PC-9 (cell line): ENCODE measurements at regions not wholly inside any gene's neighbourhood (a gene's known extent, or its start where the extent isn't known, plus 50 kb on each side); places are given as distances from the start of the nearest gene placed in this dataset.
"Not testable (repeated sequence)": the region's sequence is repeated elsewhere in the genome, so short reads cannot be mapped to it uniquely, and the experiment has no call there.

Experiments
- BruUV-seq: library from RNA; stranded (reverse); fragments of 400-500 nt; replicated peaks from 2 replicates; lab custom pipeline; 2021; lab: Mats Ljungman, UMichigan
- CTCF ChIA-PET: fragments of 300-600 bp; sonication (Branson Sonifier 250); formaldehyde crosslinking; loops from one replicate; lab custom pipeline; 2022; ENCODE audit warnings: antibody characterized with exemption; lab: Charles Lee
- POLR2A ChIA-PET: fragments of 300-600 bp; sonication (Branson Sonifier 250); formaldehyde crosslinking; loops from one replicate; lab custom pipeline; 2022; ENCODE audit warnings: antibody characterized with exemption; ENCODE audit not compliant: unreplicated experiment; lab: Charles Lee
- DNase-seq, 2 experiments: peaks; one replicate each; pipeline versions ENCODE4 v3.0.0 to v3.0.0-alpha.2; 2015 to 2022; ENCODE audit warnings: mixed read lengths in 1 of 2
- H2AFZ ChIP-seq: fragments of 200-600 bp; sonication (generic); 2 replicates; pipeline ENCODE4 v1.8.1; 2017; ENCODE audit warnings: antibody characterized with exemption
- H3F3A ChIP-seq: fragments of 200-600 bp; sonication (generic); 2 replicates; pipeline ENCODE4 v1.8.1; 2017; ENCODE audit warnings: antibody characterized with exemption, mild to moderate bottlenecking, low read depth; ENCODE audit not compliant: insufficient read depth
- H3K27ac ChIP-seq: fragments of 200-600 bp; sonication (generic); 2 replicates; pipeline ENCODE4 v1.6.1; 2016; ENCODE audit warnings: mixed run types
- H3K27me3 ChIP-seq: fragments of 200-600 bp; sonication (generic); 2 replicates; pipeline ENCODE4 v1.6.1; 2016; ENCODE audit warnings: low read depth, mixed run types; ENCODE audit not compliant: insufficient read depth
- H3K36me3 ChIP-seq: fragments of 200-600 bp; sonication (generic); 2 replicates; pipeline ENCODE4 v1.6.1; 2016; ENCODE audit warnings: low read depth, mixed run types
- H3K4me1 ChIP-seq: fragments of 200-600 bp; sonication (generic); replicated peaks from 2 replicates; pipeline ENCODE4 v1.6.1; 2016; ENCODE audit warnings: mixed run types; ENCODE audit not compliant: insufficient read depth
- H3K4me2 ChIP-seq: fragments of 200-600 bp; sonication (generic); 2 replicates; pipeline ENCODE4 v1.6.1; 2017; ENCODE audit warnings: mixed run types
- H3K4me3 ChIP-seq: fragments of 200-600 bp; sonication (generic); 2 replicates; pipeline ENCODE4 v1.6.1; 2016; ENCODE audit warnings: mixed run types
- H3K79me2 ChIP-seq: fragments of 200-600 bp; sonication (generic); 2 replicates; pipeline ENCODE4 v1.6.1; 2017; ENCODE audit warnings: low read depth, mixed run types
- H3K9me2 ChIP-seq: fragments of 200-600 bp; sonication (generic); 2 replicates; pipeline ENCODE4 v1.8.1; 2017; ENCODE audit warnings: mild to moderate bottlenecking; ENCODE audit not compliant: insufficient read depth
- H3K9me3 ChIP-seq: fragments of 200-600 bp; sonication (generic); 2 replicates; pipeline ENCODE4 v1.8.1; 2016; ENCODE audit warnings: low read depth; ENCODE audit not compliant: insufficient read depth
- H4K20me1 ChIP-seq: fragments of 200-600 bp; sonication (generic); 2 replicates; pipeline ENCODE4 v1.8.1; 2017; ENCODE audit not compliant: insufficient read depth
- EZH2 ChIP-seq: fragments of 200-600 bp; sonication (generic); IDR thresholded peaks from 2 replicates; pipeline ENCODE4 v1.8.0; 2017; ENCODE audit warnings: antibody characterized with exemption, low read depth
- intact Hi-C: fragments of 100-400 bp; cut with micrococcal nuclease; formaldehyde crosslinking; loops from one replicate; pipeline ENCODE4 v1.10.0; 2022; ENCODE audit not compliant: unreplicated experiment
- TF ChIP-seq, protein P1 (sequence below): fragments of 200-600 bp; sonication (generic); conservative IDR thresholded peaks from 2 replicates; pipeline ENCODE4 v1.6.1; 2017; ENCODE audit warnings: mixed run types, antibody characterized with exemption, mild to moderate bottlenecking, moderate library complexity

DNA sequence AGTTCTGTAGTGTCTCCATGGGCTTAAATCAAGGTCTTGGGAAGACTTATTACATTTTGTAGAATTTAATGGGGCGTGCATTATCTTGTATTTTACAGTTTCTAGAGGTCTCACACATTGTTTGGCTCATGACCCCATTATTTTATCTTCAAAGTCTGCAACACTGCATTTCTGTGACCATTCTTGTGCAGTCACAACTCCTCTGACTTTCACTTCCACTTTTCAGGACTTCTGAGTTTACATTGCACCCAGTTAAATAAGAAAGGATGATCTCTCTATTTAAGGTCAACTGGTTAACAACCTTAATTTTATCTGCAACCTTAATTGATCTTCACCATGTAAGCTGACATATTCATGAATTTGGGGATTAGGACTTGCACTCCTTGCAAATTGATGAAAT, 1186.6 kb downstream of the MRPL39 start:
- Histone ChIP-seq H3K27me3 (no peaks in the 10 kb centered on the region), H3F3A (no peaks in the 10 kb centered on the region), H3K9me3 (no peaks in the 10 kb centered on the region), H3K4me2 (no peak overlapping the region), H3K4me3 (no peak overlapping the region), H3K4me1 (no peaks in the 10 kb centered on the region), H3K27ac (no peak overlapping the region), H3K36me3 (no peaks in the 10 kb centered on the region), H3K79me2 (no peaks in the 10 kb centered on the region), H3K9me2 (no peaks in the 10 kb centered on the region; the same call in 1 of the 2 replicates), H2AFZ (no peak overlapping the region), H4K20me1 (no peaks in the 10 kb centered on the region)
- no TSS peak for BruUV-seq
- ChIA-PET POLR2A (no interaction called here), CTCF (no interaction called here)
- TF ChIP-seq EZH2 = no peak
- TF ChIP-seq, protein P1, sequence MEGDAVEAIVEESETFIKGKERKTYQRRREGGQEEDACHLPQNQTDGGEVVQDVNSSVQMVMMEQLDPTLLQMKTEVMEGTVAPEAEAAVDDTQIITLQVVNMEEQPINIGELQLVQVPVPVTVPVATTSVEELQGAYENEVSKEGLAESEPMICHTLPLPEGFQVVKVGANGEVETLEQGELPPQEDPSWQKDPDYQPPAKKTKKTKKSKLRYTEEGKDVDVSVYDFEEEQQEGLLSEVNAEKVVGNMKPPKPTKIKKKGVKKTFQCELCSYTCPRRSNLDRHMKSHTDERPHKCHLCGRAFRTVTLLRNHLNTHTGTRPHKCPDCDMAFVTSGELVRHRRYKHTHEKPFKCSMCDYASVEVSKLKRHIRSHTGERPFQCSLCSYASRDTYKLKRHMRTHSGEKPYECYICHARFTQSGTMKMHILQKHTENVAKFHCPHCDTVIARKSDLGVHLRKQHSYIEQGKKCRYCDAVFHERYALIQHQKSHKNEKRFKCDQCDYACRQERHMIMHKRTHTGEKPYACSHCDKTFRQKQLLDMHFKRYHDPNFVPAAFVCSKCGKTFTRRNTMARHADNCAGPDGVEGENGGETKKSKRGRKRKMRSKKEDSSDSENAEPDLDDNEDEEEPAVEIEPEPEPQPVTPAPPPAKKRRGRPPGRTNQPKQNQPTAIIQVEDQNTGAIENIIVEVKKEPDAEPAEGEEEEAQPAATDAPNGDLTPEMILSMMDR = no peak
- intact Hi-C loops = no loop called here
- no peak for DNase-seq

DNA sequence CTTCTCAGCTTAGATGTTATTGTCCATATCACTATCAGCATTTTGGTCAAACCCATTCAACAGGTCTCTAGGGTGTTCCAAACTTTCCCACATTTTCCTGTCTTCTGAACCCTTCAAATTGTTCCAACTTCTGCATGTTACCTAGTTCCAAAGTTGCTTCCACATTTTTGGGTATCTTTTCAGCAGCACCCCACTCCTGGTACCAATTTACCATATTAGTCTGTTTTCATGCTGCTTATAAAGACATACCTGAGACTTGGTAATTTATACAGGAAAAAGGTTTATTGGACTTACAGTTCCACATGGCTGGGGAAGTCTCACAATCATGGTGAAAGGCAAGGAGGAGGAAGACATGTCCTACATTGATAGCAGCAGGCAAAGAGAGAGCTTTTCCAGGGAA, 1187.6 kb downstream of the MRPL39 start:
- DNase-seq, H3K4me3 ChIP-seq, H3K4me2 ChIP-seq, H3K79me2 ChIP-seq, H3K9me3 ChIP-seq, POLR2A ChIA-PET, H3K36me3 ChIP-seq, H3F3A ChIP-seq, H3K27ac ChIP-seq, H3K27me3 ChIP-seq, CTCF ChIA-PET, H3K9me2 ChIP-seq, intact Hi-C loops, H4K20me1 ChIP-seq, BruUV-seq, H3K4me1 ChIP-seq, H2AFZ ChIP-seq: not testable (repeated sequence)

DNA sequence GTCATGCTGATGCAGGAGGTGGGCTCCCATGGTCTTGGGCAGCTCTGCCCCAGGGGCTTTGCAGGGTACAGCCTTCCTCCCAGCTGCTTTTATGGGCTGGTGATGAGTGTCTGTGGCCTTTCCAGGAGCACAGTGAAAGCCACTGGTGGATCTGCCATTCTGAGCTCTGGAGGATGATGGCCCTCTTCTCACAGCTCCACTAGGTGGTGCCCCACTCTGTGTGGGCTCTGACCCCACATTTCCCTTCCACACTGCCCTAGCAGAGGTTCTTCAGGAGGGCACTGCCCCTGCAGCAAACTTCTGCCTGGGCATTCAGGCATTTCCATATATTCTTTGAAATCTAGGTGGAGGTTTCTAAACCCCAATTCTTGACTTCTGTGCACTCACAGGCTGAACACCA, 1188.6 kb downstream of the MRPL39 start:
- Histone ChIP-seq H3K9me3 (no peaks in the 10 kb centered on the region), H3K27me3 (no peaks in the 10 kb centered on the region), H3F3A (no peaks in the 10 kb centered on the region), H3K4me2 (no peak overlapping the region), H3K4me3 (no peak overlapping the region), H3K79me2 (no peaks in the 10 kb centered on the region), H3K9me2 (no peaks in the 10 kb centered on the region; the same call in 1 of the 2 replicates), H4K20me1 (no peaks in the 10 kb centered on the region), H3K27ac (no peak overlapping the region), H2AFZ (no peak overlapping the region), H3K4me1 (no peaks in the 10 kb centered on the region), H3K36me3 (no peaks in the 10 kb centered on the region)
- intact Hi-C loops = no loop called here
- CTCF ChIA-PET = no interaction called here
- no TSS peak for BruUV-seq
- TF ChIP-seq, protein P1 = no peak
- no peak for TF ChIP-seq EZH2
- no peak for DNase-seq
- POLR2A ChIA-PET = no interaction called here

DNA sequence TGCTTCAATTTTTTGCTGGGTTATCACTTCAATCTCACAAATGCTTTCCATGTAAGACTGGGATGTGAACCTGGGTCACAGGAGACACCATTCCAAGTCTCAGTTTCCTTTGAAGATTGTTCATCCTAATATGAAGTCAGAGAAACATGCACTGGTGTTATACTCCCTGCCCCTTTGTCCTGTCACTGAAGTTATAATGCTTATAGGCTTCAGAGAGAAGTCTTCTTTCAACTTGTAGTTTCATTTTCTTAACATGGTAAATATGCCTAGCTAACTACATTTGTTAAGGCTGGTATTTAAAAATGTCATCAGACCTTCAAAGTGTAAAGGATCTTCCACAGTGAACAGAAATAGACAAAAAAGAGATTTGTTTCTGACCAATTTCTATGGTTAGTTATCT, 1195.9 kb downstream of the MRPL39 start:
- H3K27ac ChIP-seq = no peak overlapping the region
- TF ChIP-seq, protein P1 = no peak
- no peak for TF ChIP-seq EZH2
- H3K27me3 ChIP-seq = no peaks in the 10 kb centered on the region
- no peaks in the 10 kb centered on the region for H4K20me1 ChIP-seq
- no peaks in the 10 kb centered on the region for H3K9me3 ChIP-seq
- no TSS peak for BruUV-seq
- no peak overlapping the region for H3K4me3 ChIP-seq
- no peaks in the 10 kb centered on the region for H3K9me2 ChIP-seq
- no peaks in the 10 kb centered on the region for H3K36me3 ChIP-seq
- no peaks in the 10 kb centered on the region for H3K4me1 ChIP-seq
- H3K79me2 ChIP-seq = no peaks in the 10 kb centered on the region
- no peak overlapping the region for H2AFZ ChIP-seq
- H3F3A ChIP-seq = no peaks in the 10 kb centered on the region
- POLR2A ChIA-PET = no interaction called here
- H3K4me2 ChIP-seq = no peak overlapping the region
- CTCF ChIA-PET = no interaction called here
- intact Hi-C loops = no loop called here
- DNase-seq = no peak
